Activated CD4-positive, alpha-beta T cell treated with anti-CD3 and anti-CD28 coated beads, Interleukin-2, amount 50 U/mL, for 48 hours (primary cell): ENCODE measurements at regions not wholly inside any gene's neighbourhood (a gene's known extent, or its start where the extent isn't known, plus 50 kb on each side); places are given as distances from the start of the nearest gene placed in this dataset.
A peak's percentile ranks its signal among the peaks of the same experiment; 100 is the strongest.

Experiments used
- DNase-seq, 2 experiments: peaks; one replicate each; pipeline ENCODE4 v3.0.0-alpha.2; 2020

DNA sequence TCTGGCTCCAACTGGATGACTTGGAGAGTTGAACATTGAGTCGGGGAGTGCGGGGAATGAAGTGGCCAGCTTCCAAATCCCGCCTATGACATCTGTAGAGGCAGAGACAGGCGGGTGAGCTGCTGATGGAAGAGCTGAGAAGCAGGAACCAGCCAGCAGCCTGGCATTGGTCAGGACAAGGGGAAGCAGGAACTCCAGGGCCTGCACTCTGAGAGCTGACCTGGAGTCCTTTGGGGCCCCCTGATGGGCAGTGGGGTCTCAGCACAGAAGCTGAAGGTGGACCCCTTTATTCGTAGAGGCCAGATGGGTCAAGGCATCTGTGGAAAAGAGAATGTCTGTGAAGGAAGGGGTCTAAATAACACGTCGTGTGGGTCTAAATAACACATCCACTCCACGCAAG lies 57.0 kb downstream of the SEC61G start:
- no peak for DNase-seq

DNA sequence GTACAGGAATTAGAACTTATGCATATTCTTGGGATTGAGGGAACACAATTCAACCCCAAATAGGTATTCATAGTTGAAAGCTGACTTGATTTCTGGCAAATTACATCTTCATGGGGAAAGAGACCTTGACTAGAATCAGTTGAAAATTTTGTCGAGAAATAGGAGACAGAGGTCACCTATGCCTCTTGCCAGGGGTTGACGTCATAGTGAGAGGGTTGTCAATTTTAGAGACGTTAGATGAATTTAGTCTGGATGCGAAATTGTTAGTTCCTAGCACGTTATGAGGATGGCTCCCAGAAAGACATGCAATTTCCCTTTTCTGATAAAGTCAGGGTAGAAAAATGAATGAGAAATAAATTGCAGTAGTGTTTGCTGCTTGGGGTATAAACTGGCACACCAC lies 59.3 kb downstream of the SEC61G start:
- no peak for DNase-seq

DNA sequence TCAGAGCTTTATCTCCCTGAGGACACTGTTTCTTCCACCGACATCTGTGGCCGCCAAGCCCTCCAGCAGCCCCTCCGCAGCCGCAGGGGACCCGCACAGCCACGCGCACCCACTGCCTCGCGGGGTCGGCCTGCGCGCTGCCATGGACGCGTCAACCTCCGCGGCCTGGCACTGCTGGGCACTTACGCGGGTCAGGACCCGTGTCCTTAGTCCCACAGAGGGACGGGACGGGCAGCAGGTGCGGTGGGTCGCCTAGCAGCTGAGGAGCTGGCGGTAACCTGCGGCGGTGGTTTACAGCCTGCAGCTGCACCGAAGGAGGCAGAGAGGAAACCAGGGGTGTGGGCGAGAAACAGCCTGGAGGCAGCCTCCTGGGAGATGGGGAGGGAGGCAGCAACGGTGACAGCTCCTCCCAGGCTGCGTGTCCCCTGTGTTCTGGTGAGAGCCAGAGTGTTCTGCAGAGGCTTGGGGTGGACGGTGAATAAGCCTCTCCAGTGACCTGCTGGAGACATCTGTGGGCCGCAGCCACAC lies 61.3 kb downstream of the SEC61G start:
- DNase-seq = no peak

DNA sequence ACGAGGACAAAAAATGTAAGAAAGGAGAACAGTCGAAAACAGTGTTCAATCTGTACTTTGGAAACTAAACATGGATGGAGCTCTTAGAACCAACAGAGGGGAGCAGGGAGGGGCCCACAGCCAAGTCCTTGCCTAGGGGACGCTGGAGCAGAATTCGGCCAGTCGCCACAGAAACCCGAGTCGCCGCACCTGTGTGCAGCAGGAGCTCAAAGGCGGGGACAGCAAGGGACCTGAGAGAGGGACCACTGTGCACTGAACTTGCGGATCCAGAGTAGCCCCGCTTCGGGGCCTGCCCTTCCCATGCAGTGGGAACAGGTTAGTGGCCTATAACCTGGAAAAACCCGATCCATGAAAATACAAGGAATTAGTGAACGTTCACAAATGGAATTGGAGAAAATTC lies 68.1 kb downstream of the SEC61G start:
- no peak for DNase-seq

DNA sequence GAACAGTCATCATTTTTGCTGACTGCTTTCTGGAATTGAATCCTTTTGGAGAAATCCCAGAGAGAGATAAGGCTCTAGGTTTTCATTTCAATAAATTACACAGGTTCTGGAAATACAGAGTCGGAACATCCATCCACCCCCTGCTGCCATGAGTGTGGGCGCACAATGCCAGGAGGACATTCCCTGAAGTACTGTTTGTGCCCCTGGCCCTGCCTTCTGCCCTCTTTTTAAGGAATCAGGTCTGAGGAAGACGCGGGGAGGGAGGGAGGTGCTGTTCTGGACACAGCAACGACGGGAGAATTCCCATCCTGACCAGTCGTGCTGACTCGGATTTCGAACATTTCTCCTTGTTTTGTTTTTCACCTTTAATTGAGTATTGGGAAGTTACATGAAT lies 69.0 kb downstream of the SEC61G start:
- DNase-seq = no peak

DNA sequence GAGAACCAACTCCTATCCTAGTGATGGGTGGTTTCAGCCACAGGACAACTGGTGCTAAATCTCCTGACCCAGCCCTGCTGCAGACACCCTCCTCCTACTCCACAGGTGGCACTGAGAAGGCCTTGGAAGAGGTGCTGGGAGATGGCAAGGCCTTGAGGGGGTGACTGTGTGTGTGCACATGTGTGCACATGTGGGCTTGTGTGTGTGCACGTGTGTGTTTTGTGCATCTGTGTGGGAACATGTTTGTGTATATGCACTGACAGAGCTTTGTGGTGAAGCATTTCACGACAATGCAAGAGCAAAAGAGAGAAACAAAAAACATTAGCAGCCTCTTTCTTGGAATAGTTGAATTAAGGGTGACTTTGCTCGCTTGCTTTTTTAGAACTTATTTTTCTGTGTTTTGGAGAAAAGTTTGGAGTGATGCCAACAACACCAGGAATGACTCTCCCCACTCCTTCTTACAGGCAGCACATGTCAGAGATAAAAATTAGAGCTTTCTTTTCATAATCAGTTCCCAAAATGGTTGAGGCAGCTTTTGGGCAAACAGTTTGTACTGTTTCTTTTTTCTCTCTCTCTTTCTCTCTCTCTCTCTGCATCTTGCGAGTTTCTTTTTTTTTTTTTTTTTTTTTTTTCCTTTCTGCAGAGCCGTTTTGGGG lies 69.5 kb downstream of the SEC61G start:
- no peak for DNase-seq

DNA sequence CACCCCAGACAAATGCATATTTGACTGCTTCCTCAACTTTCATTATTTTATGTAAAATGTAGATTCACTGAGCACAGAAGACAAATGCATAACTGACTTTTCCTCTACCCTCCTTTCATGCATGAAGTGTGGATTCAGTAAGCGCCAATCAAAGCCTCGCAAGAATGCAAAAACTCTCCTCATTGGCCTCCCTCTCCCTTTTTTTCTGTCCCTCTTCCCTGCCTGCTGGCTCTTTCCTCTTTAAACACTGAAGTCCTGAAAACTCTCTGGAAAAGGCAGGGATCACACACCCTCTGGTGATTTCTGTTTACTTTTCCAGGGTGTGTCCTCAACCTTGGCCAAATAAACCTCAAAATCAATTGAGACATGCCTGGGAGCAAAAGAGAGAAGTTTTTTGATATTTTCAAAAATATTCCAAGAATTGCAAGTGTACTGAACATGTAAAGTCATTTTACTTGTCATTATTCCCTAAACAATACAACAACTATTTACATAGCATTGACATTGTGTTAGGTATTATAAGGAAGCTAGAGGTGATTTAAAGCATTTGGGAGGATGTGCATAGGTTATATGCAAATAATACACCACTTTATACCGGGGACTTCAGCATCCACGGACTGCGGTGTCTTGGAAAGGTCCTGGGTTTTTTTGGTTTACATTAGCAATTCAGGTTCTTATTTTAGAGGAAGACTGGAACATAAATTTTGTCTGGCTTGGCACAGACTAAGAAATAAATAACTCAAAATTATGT lies 71.4 kb downstream of the SEC61G start:
- DNase-seq = no peak

DNA sequence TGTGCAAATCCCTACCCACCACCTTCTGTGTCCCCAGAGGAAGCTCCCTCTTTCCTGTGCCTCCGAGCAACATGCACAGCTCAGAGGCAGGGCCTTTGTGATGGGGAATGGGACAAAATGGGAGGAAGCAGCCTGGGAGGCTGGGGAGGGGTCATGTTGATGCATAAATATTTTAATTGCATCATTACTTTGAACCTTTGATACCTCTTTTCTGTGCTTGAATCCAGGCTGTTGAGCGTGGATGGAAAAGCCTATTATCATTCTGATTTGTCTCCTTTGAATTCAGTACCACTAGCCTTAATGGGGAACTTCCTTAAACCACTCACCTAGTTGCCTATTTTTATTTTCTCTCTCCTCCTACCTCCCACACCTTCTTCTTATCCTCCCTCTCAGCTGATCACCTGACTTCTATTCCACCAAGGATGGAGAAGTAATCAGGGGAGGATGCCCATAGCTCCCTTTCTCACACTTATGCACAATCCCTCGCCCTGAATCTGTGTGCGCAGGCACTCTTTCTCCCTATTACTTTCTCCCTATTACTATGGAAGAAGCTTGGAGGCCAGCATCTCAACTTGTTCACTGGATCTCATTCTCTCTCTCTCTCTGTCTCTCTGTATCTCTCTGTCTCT lies 78.5 kb downstream of the SEC61G start:
- DNase-seq = no peak

DNA sequence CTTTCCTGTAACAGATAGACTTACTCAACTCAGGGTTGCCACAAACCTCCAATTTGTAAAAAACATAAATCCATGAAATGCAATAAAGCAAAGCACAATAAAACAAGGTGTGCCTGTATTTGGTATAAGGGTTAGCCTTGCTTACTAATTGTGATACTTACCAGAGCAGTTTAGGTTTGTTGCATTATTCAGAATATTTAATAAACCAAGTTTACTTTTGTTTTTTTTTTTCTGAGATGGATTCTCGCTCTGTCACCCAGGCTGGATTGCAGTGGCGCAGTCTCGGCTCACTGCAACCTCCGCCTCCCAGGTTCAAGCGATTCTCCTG lies 79.6 kb downstream of the SEC61G start:
- DNase-seq = no peak

DNA sequence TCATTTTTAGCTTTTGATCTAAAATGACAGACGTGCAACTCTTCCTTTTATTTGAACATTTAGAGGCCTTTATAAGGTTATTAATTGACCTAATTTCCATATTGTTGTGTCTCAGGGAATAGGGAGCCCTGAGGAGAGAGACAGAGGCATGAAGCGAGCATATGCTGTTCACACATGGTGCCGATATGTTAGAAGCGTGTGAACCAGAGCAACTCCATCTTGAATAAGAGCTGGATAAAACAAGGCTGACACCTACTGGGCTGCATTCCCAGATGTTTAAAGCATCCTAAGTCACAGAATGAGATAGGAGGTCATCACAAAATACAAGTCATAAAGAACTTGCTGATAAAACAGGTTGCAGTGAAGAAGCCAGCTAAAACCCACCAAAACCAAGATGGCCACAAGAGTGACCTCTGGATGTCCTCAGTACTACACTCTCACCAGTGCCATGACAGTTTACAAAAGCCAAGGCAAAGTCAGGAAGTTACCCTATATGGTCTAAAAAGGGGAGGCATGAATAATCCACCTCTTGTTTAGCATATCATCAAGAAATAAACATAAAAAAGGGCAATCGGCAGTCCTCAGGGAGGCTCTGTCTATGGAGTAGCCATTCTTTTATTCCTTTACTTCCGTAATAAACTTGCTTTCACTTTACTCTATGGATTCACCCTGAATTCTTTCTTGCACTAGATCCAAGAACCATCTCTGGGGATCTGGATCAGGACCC lies 80.1 kb downstream of the SEC61G start:
- DNase-seq = no peak

DNA sequence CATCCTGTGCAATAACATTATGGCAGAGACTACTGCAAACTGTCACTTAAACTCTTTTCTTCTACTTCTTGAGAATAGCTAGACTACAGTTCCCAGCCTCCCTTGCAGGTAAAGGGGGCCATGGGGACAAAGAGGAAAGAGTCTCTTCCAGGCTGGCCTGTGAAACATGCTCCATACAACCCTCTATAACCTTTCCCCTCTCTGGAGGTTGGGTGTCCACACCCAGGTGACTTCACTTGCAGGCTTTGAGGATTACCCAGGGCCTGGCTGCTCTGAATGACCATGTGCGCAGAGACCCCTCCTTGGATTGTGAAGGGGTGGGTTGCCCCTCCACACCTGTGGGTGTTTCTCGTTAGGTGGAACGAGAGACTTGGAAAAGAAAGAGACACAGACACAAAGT lies 84.1 kb downstream of the SEC61G start:
- DNase-seq = no peak

DNA sequence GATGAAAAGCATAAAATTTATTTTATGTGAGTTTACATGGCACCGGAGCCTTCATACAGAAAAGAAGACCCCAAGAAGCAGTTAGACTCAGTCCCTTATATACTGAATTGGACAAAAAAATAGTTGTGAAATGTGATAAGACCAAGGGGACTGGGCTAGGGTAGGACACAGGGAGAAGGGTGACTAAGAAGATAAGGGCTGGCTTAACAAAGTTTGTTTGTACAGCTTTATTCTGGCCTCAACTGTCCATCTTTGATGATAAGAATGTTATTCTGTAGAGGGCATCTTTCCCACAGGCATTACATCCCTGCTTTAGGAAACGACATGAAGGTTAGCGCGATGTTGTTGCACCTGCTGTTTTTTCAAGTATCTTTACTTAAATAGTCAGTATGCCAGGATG lies 86.5 kb downstream of the SEC61G start:
- no peak for DNase-seq

DNA sequence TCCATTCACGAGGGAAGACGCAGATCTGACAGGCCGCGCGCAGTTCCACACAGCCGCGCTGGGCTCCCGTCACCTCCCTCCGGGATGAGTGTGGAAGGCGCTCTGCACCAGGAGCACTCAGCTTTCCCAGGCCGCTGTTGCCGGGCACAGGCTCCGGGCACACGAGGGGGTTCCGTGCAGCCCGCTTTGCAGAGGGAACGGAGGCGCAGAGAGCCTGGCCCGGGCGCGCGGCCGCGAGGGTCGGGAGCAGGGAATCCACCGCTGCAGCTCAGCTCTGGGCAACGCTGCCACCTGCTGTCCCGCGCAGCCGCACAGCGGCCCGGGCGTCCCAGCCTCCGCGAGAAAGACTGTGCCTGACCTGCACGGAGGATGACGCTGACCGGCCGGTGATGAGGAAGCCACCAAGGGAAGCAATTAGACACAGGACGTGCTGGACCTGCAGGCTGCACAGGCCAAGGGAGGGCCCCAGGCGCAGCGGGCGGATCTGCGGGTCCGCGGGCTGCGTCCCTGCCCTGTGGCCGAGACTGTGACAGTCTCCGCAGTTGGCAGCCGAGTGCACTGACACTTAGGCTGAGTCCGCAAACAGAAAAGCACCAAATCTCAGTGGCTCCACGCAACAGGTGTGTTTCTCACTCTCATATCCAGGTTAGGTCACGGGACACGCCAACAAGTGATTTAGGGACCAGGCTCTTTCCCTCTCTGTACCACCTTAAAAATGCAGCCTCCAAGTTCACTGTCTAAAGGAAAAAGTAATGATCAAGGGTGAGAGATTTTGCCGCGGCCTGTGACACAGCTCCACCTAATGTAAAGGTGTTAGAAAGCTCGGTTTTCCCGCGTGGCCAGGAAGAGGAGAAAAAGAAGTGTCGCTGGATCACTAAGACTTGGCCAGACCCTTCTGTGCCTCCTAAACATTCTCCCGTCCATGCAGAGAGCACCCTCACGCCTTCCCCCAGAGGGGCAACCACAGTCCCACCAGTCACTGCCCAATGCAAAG lies 94.5 kb downstream of the SEC61G start:
- peak; percentile 10 to 19 for DNase-seq

DNA sequence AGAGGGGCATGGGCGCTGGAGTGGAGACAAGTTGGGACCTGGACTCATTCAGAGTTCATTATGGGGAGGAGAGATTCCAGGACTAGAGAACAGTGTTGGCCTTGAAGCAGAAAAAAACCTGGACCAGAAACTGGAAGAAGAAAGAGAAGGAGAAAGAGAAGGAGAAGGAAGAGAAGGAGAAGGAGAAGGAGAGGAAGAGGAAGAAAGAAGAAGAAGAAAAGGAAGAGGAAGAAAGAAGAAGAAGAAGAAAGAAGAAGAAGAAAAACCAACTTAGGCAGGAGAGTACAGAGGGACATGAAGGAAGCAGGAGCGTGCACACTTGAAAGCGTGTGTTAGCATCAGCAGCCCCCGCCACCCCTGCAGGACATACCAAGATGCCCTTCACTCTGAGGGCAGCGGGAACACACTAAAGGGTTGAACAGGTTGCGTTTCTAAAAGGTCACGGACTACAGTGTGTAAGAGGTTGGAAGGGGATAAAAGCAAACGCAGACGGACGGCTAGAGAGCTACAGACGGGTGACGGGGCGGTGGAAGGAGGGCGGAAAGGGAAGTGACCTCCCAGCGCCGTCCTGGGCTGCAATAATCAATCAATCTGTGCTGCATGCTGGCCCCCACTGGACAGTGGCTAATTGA lies 95.3 kb downstream of the SEC61G start:
- no peak for DNase-seq

DNA sequence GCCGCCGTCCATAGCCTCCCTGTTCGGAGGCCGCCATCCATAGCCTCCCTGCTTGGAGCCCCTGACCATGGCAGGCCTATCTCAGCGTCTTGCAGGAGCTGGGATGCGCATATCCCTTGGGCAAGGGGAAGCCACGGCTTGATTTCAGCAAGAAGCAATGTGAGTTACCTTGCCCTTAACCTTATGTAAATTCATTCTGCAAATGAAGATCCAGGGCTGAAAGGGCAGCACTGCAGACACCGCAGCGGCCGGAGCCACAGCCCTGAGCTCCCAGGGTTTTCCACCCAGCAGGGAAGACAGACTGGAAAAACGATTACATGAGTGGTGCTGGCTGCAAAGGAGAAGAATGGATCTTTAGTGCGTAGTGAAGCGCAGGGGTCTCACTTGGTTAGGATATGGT lies 95.8 kb downstream of the SEC61G start:
- DNase-seq = no peak

DNA sequence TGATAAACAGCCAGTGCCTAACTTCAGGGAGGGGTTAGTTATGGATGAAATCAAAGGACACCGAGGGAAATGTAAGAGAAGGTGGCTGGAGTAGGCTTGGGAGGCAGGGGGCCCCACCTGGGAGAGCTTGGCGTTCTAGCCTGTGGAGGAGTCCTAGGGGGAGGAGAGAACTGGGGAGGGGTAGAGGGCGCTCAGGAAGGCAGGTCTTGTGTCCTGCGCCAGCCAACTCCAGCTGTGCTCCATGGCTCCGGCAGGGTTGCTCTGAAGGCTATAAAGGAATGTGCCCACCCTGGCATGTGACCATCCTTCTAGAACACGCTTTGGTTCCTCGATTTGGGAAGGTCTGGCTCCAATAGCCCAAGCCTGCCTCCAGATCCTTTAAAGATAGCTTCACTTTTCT lies 96.3 kb downstream of the SEC61G start:
- no peak for DNase-seq

DNA sequence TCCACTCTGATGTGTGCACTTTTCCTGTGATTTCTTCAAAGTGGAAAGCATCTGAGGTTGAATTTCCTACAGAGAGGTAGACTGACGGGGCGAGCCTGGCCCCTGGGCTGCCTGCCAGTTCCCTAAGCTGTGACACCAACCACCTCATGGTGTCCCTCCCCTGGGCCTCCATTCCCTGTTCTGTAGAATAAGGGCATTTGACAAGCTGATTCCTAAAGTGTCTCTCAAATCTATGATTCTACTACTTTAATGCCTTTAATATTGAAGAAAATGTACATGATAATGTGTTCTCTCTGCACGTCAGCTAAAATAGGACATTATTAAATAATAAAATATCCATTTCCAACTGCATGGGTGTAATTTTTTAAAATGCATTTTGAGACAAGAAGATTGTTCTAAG lies 105.1 kb downstream of the SEC61G start:
- no peak for DNase-seq

DNA sequence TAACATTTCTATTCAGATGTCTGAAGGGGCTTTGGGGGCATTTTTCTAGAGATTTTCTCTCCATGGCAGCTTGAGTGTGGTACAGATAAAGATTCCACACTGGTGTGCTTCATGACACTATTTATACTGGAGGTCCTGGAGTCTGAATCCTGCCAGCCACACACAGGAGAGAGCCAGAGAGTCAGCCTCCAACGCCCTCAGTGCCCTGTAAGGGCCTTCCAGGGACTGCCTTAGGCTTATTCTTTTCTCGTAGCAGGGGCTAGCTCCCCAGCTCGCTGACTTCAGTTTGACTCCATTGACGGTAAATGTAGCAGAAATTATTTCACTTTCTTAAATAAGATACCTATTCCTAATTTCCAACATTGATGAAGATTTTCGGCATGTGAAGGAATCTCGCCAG lies 100.9 kb downstream of the VSTM2A start:
- DNase-seq = no peak

DNA sequence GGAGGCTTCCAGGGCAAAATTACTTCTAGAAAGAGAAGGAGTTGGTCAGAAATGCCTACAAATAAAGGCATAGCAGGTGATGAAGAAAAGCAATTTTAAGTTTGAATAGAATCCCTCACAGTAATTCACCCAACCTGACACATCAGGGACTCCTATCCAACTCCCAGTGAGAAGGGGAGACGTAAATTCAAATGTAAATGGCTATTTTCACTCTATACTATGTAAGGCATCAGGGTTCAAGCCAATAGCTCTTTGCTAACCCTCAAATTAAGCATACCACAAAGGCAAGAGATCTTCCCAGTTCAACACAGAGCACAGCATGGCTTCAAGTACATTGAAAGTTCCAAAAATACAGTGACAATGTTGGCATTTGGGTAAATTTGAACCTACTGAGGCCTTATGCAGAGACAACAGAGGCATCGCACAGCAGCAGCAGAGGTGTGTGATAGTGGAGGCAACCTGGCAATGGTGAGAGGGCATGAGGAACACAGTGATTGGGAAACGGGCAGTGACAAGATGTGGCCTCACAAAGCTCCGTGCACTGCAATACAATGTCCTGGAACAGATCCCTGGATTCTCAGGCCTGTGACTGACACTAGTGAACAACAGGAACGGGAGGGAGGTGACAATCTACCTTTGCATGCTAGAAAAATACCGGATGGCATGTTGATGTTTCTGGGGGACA lies 95.7 kb downstream of the VSTM2A start:
- no peak for DNase-seq

DNA sequence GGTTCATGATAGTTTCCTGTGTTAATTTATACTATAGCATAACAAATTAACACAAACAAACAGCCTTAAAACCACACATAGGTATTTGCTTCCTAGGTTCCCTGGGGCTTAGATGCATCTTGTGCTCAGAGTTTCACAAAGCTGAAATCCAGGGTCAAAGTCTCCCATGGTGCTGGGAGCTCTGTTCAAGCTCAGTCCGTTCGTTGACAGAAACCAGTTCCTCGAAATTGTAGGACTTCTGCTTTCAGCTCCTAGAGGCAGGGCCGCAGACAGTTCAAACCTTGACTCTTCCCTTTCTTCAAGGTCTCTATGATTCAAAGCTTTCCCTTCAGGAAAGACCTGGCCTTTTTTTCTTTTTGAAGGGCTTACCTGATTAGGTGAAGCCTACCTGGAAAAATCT lies 90.5 kb downstream of the VSTM2A start:
- DNase-seq = no peak

DNA sequence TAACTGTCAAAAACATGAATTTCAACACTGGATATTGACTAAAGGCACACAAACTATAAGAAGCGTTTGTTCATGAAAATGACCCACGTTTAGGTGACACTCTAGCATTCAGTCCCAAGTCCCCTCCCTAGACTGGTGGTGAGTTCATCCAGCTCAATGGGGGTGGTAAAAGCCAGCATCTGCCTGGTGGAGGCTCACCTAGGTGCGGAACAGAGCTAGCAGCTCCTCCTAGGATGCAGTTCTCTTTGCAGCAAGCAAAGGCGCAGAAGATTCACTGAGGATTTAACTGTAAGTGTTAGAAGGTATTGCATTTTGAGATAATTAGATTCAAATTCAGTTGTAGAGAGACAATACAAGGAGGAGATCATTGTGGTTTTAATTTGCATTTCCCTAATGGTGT lies 87.6 kb downstream of the VSTM2A start:
- DNase-seq = no peak
